Activated naive CD4-positive, alpha-beta T cell treated with anti-CD3 and anti-CD28 coated beads, Interleukin-2, amount 10 ng/mL, durations not matched to agents 7 days and 5 days (primary cell): ENCODE measurements at regions not wholly inside any gene's neighbourhood (a gene's known extent, or its start where the extent isn't known, plus 50 kb on each side); places are given as distances from the start of the nearest gene placed in this dataset.

Source experiments
- CTCF ChIA-PET: fragments of 350-600 bp; sonication (Branson Sonifier 250); formaldehyde crosslinking; loops from one replicate; lab custom pipeline; 2021; ENCODE audit warnings: antibody characterized with exemption; lab: Charles Lee
- DNase-seq: peaks from one replicate; pipeline ENCODE4 v3.0.0-alpha.2; 2020
- H3K27ac Mint-ChIP-seq: one replicate; pipeline ENCODE4 v1.8.0; 2021; ENCODE audit warnings: mild to moderate bottlenecking, moderate library complexity, mixed read lengths
- H3K27me3 Mint-ChIP-seq: one replicate; pipeline ENCODE4 v1.8.0; 2021; ENCODE audit warnings: mild to moderate bottlenecking, mixed read lengths
- H3K36me3 Mint-ChIP-seq: one replicate; pipeline ENCODE4 v1.8.0; 2021; ENCODE audit warnings: mixed read lengths
- H3K4me1 Mint-ChIP-seq: one replicate; pipeline ENCODE4 v1.8.0; 2021; ENCODE audit warnings: mixed read lengths
- H3K4me3 Mint-ChIP-seq: one replicate; pipeline ENCODE4 v1.8.0; 2021; ENCODE audit warnings: mild to moderate bottlenecking, moderate library complexity, mixed read lengths
- H3K9me3 Mint-ChIP-seq: one replicate; pipeline ENCODE4 v1.8.0; 2021; ENCODE audit warnings: mixed read lengths

DNA sequence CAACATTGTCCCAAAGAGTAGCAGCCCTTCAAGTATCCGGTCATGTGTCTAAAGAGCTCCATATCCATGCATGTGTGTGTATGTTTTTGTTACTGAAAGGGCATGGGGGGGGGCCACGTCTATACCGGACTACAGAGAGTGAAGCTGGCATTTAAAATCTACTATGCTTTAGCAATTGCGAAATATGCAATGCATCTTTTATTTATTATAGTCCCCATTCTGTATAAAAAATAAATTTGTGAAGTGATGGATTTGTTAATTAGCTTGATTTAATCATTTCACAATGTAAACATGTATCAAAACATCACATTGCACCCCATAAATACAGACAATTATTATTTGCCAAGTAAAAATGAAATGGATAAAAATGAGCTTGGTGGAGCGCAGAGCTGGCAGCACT is 149.4 kb upstream of the ID2 start:
- Mint-ChIP-seq H3K4me1 (peaks cover 14% of the 10 kb centered on the region), H3K4me3 (no peak overlapping the region), H3K36me3 (peaks cover 9% of the 10 kb centered on the region), H3K9me3 (peaks cover 23% of the 10 kb centered on the region), H3K27me3 (peaks cover 10% of the 10 kb centered on the region), H3K27ac (no peak overlapping the region)
- no peak for DNase-seq
- CTCF ChIA-PET, result interaction anchor here (0.8 kb wide), 1 partner anchor 10 kb away, joined by 4 read pairs; no protein-coding TSS in a partner anchor

- CTCF ChIA-PET, result no interaction called here
- no peak overlapping the region for H3K27ac Mint-ChIP-seq
- peaks cover 5% of the 10 kb centered on the region for H3K27me3 Mint-ChIP-seq
- DNase-seq, result peak; percentile 5
- H3K36me3 Mint-ChIP-seq, result peaks cover 9% of the 10 kb centered on the region
- H3K4me1 Mint-ChIP-seq, result peaks cover 25% of the 10 kb centered on the region
- no peak overlapping the region for H3K4me3 Mint-ChIP-seq
- H3K9me3 Mint-ChIP-seq, result peaks cover 23% of the 10 kb centered on the region
Observed at GRCh38 chr2:8533923-8534322, 147.9 kb upstream of the ID2 start.

DNA sequence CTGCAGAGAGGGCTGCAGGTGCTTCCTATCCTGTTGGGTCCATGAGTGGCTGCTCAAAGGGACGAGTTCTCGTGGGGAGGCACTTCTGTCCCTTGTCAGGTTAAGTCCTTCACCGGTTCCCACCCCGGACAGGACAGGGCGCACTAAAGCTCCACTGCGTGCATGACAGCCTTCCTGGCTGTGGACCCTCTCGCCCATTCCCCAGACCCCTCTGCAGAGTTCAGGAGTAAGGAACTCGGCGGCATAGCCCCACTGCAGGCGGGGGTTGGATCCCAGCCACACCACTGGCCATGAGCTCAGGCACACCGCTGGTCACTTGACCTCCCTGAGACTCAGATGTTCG is 147.5 kb upstream of the ID2 start:
- H3K27ac Mint-ChIP-seq, result no peak overlapping the region
- H3K4me3 Mint-ChIP-seq, result no peak overlapping the region
- H3K27me3 Mint-ChIP-seq, result peaks cover 5% of the 10 kb centered on the region
- CTCF ChIA-PET, result interaction anchor here (1.5 kb wide), 1 partner anchor 8 kb away, joined by 4 read pairs; no protein-coding TSS in a partner anchor
- peaks cover 9% of the 10 kb centered on the region for H3K36me3 Mint-ChIP-seq
- H3K9me3 Mint-ChIP-seq, result peaks cover 23% of the 10 kb centered on the region
- peaks cover 29% of the 10 kb centered on the region for H3K4me1 Mint-ChIP-seq
- DNase-seq, result peak; percentile 19

DNA sequence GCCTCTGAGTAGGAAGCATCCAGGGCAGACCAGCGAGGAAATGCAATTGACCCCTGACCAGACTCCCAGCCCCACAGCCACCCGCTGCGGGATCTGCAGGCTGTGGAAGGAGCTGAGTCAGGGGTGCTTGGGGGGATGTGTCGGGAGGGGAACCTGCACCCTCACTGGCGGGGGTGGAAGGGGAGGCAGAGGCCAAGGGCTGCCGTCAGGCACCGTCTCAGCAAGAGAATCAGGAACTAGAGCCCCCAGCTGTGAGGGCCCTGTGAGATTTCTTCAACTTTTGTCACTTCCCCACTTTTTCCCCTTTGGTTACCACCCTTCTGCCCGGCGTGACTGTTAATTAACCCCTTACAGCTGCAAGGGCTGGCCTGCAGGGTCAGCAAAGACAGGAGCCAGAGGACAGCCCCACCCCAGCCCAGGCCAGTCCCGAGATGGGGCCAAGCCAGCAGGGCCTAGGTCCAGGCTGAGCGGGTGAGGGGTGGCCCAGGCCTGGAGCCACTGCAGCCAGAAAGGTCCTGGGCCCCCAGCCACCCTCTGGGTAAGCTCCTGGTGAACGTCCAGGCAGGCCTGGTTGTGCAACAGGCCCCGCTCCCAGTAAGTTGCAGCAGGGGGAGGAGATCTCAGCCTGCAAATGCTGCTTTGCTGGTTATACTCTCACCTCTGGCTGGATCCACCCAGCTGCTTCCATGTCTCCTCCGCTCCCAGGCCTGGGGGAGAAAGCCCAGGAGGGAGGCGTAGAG is 147.0 kb upstream of the ID2 start:
- H3K4me1 Mint-ChIP-seq, result peaks cover 34% of the 10 kb centered on the region
- CTCF ChIA-PET, result interaction anchor here (1.5 kb wide), 1 partner anchor 9 kb away, joined by 4 read pairs; no protein-coding TSS in a partner anchor
- H3K9me3 Mint-ChIP-seq, result peaks cover 20% of the 10 kb centered on the region
- peaks cover 9% of the 10 kb centered on the region for H3K36me3 Mint-ChIP-seq
- no peak for DNase-seq
- no peaks in the 10 kb centered on the region for H3K27me3 Mint-ChIP-seq
- no peak overlapping the region for H3K4me3 Mint-ChIP-seq
- no peak overlapping the region for H3K27ac Mint-ChIP-seq

DNA sequence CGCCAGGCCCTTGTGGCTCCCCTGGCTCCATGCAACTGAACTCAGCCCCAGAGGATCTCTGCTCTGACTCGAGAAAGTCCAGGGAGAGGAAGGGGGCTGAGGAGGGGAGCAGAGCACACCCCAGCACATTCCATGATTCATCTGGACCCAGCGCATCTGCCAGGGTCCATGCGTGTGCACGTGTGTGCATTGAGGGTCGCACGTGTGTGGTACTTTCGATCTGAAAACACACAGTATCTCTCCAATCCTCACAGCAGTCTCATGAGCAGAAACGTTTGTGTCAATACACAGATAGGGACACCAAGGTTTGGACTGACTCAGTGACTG is 146.4 kb upstream of the ID2 start:
- H3K4me1 Mint-ChIP-seq, result peaks cover 40% of the 10 kb centered on the region
- no peak for DNase-seq
- no peaks in the 10 kb centered on the region for H3K27me3 Mint-ChIP-seq
- no peak overlapping the region for H3K27ac Mint-ChIP-seq
- H3K36me3 Mint-ChIP-seq, result peaks cover 9% of the 10 kb centered on the region
- H3K9me3 Mint-ChIP-seq, result peaks cover 18% of the 10 kb centered on the region
- no peak overlapping the region for H3K4me3 Mint-ChIP-seq
- CTCF ChIA-PET, result interaction anchor here (1.5 kb wide), 1 partner anchor 9 kb away, joined by 4 read pairs; no protein-coding TSS in a partner anchor

GRCh38 chr2:8535821-8536685 is 145.8 kb upstream of the ID2 start:
- Mint-ChIP-seq H3K36me3 (peaks cover 8% of the 10 kb centered on the region), H3K4me3 (no peak overlapping the region), H3K4me1 (peaks cover 46% of the 10 kb centered on the region), H3K27me3 (peaks cover 4% of the 10 kb centered on the region), H3K9me3 (peaks cover 16% of the 10 kb centered on the region), H3K27ac (no peak overlapping the region)
- CTCF ChIA-PET, result interaction anchor here (1.5 kb wide), 1 partner anchor 10 kb away, joined by 4 read pairs; no protein-coding TSS in a partner anchor
- DNase-seq, result peak; percentile 19

GRCh38 chr2:8536686-8537561 is 144.9 kb upstream of the ID2 start:
- CTCF ChIA-PET, result interaction anchor here (0.9 kb wide), 1 partner anchor 26 kb away, joined by 3 read pairs; no protein-coding TSS in a partner anchor
- Mint-ChIP-seq H3K4me1 (peaks cover 55% of the 10 kb centered on the region), H3K27me3 (peaks cover 4% of the 10 kb centered on the region), H3K27ac (peak overlapping the region; percentile 29), H3K4me3 (no peak overlapping the region), H3K36me3 (no peaks in the 10 kb centered on the region), H3K9me3 (peaks cover 7% of the 10 kb centered on the region)
- DNase-seq, result peak; percentile 17

DNA sequence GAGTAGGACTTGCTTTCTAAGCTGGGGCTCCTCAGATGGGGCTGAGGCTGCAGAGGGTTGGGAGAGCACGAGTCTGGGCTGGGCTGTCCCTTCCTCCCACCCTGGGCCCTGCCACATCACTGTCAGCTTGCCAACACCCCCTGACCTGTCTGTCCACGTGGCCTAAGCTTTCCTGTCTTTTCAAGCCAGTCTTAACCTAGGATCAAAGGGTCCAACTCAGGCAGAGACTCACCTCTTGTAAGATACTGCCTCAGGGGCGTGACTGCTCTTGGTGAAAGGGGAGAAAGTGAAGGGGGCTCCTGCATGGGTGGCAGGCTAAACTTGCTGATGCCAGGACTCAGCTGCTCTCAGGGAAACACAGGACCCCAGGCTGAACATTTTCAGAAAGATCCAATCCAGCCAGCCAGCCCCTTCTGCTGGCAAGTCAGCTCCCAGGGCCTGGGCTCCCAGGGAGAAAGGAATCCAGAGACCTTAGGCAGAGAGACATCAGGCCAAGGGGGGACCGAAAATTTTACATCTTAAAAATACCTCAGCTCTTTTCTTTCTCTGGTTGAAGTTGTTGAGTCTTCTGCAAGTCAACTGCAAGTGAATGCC is 144.2 kb upstream of the ID2 start:
- peaks cover 4% of the 10 kb centered on the region for H3K27me3 Mint-ChIP-seq
- CTCF ChIA-PET, result interaction anchor here (0.9 to 1.0 kb wide), 2 partner anchors 22 to 26 kb away, joined by 3 read pairs; no protein-coding TSS in a partner anchor
- DNase-seq, result peak; percentile 18
- no peak overlapping the region for H3K27ac Mint-ChIP-seq
- H3K9me3 Mint-ChIP-seq, result peaks cover 3% of the 10 kb centered on the region
- peaks cover 62% of the 10 kb centered on the region for H3K4me1 Mint-ChIP-seq
- H3K4me3 Mint-ChIP-seq, result no peak overlapping the region
- no peaks in the 10 kb centered on the region for H3K36me3 Mint-ChIP-seq

DNA sequence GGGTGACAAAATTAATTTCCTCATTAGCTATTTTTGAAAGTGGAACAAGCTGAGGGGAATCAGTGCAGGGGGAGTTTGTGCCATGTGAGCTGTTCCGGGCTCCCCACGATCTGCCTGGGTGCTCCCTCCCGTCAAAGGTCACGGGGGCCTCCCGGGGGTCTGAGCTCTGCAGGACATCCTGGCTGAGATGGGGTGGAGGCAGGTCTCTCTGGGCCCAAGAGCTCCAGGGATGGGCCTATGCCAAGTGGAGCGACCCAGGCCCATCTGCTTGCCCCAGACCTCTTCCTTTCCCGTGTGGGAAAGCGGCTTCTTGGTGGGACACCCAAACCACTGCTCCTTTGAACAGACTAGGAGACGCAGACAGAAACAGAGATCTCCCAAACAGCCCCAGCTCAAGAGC is 143.3 kb upstream of the ID2 start:
- Mint-ChIP-seq H3K4me3 (no peak overlapping the region), H3K4me1 (peaks cover 71% of the 10 kb centered on the region), H3K27ac (no peak overlapping the region), H3K36me3 (no peaks in the 10 kb centered on the region), H3K27me3 (peaks cover 4% of the 10 kb centered on the region), H3K9me3 (no peaks in the 10 kb centered on the region)
- CTCF ChIA-PET, result interaction anchor here (1.0 kb wide), 1 partner anchor 23 kb away, joined by 3 read pairs; no protein-coding TSS in a partner anchor
- no peak for DNase-seq

- Mint-ChIP-seq H3K4me1 (peaks cover 76% of the 10 kb centered on the region), H3K9me3 (no peaks in the 10 kb centered on the region), H3K27ac (no peak overlapping the region), H3K27me3 (peaks cover 4% of the 10 kb centered on the region), H3K36me3 (no peaks in the 10 kb centered on the region), H3K4me3 (no peak overlapping the region)
- CTCF ChIA-PET, result no interaction called here
- no peak for DNase-seq
Observed at GRCh38 chr2:8538931-8539621, 142.8 kb upstream of the ID2 start.

DNA sequence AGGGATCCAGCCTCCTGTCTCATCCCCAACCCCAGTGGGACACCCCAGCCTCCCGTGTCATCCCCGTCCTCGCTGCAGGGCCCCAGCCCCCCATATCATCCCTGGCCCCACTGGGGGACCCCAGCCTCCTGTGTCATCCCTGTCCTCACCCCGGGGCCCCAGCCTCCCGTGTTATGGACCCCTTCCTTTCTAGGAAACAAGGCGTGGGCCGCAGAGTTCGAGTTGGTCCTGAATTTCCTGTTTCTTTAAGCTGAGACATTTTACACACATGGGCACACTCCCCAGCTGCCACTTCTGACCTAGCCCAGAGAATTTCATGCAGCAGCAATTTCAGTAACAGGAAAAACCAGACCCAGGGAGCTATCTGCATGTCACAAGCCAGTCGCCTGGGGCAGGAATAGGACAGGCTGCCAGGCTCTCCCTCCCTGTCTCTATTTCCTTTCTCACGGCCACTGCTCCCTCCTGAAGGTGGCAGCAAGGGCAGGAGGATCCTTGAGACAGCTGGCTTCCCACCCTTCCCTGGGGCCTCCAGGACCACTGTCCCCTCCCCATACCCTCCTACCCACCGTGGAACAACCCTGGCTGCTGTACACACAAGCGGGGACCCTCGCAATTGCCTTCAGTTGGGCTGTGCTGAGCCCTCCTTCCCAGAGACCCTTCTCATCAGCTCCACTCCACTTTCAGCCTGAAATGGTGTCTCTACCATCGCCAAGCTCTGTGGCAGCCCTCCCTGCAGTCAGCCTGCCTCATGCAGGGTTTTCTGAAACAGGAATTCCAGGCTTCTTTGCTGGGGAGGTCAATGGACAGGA is 141.9 kb upstream of the ID2 start:
- no peak for DNase-seq
- CTCF ChIA-PET, result interaction anchor here (1.4 kb wide), 1 partner anchor 59 kb away, joined by 4 read pairs; no protein-coding TSS in a partner anchor
- H3K27me3 Mint-ChIP-seq, result peaks cover 4% of the 10 kb centered on the region
- H3K4me3 Mint-ChIP-seq, result no peak overlapping the region
- peak overlapping the region; percentile 83 for H3K27ac Mint-ChIP-seq
- no peaks in the 10 kb centered on the region for H3K9me3 Mint-ChIP-seq
- peaks cover 85% of the 10 kb centered on the region for H3K4me1 Mint-ChIP-seq
- no peaks in the 10 kb centered on the region for H3K36me3 Mint-ChIP-seq

DNA sequence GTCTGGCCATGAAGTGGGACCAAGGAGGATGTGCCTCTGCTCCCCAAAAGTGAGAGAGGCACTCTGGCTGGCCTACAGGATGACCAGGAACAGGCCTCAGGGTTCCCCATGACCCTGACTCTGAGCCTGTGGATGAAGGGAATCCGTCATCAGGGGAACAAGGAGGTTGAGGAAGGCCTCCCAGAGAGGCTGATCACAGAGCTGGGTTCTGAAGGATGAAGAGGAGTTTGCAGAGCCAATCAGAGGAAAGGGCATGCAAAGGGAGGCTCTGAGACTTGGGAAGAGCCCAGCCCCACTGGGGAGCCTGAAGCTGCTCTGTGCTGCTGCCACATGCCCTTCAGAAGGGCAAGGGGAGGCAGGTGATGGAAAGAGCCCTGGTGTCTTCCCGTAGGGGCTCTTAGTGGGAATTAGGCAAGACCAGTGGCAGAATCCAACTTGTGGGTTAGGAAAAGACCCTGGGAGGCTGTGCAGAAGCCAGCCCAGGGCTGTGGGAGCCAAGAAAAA is 141.3 kb upstream of the ID2 start:
- CTCF ChIA-PET, result interaction anchor here (1.4 kb wide), 1 partner anchor 59 kb away, joined by 4 read pairs; no protein-coding TSS in a partner anchor

More for the DNA sequence above, 141.3 kb upstream of the ID2 start:
- Mint-ChIP-seq H3K9me3 (no peaks in the 10 kb centered on the region), H3K4me1 (peaks cover 91% of the 10 kb centered on the region), H3K27ac (peak overlapping the region; percentile 83), H3K4me3 (no peak overlapping the region), H3K36me3 (no peaks in the 10 kb centered on the region), H3K27me3 (peaks cover 4% of the 10 kb centered on the region)
- no peak for DNase-seq
